EH (cell line): ENCODE measurements at regions not wholly inside any gene's neighbourhood (a gene's known extent, or its start where the extent isn't known, plus 50 kb on each side); places are given as distances from the start of the nearest gene placed in this dataset.

ENCODE experiments used
- DNase-seq: peaks from one replicate; pipeline ENCODE4 v3.0.0-alpha.2; 2015; ENCODE audit warnings: low read depth

DNA sequence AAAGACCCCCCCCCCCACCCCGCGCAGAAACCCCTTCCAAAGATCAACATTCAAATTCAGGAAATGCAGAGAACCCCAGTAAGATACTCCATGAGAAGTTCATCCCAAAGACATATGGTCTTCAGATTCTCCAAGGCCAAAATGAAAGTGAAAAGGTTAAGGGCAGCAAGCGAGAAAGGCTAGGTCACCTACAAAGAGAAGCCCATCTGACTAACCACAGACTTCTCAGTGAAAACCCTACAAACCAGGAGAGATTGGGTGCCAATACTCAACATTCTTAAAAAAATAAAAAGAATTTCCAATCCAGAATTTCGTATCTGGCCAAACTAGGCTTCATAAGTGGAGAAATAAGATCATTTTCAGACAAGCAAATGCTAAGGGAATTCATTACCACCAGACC, 175.2 kb downstream of the RND3 start:
- no peak for DNase-seq

DNA sequence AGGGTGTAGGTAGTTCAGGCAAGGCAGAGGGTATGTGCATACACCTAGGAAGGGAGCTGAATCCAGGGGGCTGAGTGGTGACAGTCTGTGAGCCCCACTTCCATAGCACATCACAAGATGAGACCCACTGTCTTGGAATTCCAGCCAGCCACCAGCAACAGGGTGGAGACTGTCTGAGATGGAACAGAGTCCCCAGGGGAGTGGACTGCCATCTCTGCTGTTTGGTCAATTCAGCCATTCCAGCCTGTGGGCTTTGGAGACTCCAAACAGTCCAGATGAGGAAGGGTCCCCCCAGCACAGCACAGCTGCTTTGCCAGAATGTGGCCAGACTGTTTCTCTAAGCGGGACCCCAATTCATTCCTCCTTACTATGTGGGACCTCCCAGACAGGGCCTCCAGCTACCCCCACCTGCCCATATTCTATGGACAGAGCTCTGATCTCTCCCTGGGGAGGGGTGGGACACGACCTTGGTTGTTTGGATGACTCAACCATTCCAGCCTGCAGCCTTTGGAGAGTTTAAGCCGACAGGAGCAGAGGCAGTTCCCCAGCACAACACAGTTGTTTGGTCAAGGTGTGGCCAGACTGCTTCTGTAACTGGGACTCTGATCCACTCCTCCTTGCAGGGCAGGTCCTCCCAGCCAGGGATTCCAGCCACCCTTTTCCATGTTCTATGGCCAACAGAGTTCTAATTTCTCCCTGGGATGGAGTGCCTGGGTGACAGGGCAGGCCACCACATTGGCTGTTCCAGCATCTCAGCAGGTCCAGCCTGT, 178.0 kb downstream of the RND3 start:
- DNase-seq, result no peak

DNA sequence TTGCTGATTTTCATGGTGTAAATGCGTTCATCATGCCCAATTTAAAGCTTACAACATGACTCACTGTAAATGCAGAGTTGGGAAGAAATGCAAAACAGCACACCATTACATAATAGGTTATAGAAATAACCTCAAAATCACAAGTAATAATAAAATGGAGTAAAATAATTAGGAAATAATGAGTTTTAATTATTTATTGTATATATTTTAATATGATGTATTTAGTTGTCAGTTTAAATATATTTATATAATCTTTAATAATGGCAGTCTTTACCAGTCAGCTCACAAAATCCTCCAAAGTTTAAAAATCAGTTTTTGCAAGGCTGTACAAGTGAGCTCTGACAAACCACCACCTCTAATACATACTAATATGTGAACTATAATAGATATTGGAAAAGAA, 180.2 kb downstream of the RND3 start:
- DNase-seq, result no peak

DNA sequence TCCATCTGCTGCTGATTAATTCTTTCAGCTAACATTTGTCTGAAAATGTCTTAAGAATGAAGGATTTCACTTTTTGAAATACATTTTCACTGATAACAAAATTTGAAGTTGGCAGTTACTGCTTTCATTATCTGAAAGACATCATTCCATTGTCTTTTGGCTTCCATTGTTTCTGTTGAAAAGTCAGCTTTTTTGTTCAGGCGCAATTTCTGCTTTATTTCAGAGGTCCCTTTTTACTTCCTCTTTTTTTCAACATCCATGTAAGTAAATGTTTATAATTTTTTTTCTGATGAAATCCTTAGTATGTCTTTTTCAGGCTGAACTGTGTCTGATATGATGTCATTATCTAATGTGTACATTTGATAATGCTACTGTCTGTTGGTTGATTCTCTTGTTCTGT, 184.2 kb downstream of the RND3 start:
- no peak for DNase-seq

DNA sequence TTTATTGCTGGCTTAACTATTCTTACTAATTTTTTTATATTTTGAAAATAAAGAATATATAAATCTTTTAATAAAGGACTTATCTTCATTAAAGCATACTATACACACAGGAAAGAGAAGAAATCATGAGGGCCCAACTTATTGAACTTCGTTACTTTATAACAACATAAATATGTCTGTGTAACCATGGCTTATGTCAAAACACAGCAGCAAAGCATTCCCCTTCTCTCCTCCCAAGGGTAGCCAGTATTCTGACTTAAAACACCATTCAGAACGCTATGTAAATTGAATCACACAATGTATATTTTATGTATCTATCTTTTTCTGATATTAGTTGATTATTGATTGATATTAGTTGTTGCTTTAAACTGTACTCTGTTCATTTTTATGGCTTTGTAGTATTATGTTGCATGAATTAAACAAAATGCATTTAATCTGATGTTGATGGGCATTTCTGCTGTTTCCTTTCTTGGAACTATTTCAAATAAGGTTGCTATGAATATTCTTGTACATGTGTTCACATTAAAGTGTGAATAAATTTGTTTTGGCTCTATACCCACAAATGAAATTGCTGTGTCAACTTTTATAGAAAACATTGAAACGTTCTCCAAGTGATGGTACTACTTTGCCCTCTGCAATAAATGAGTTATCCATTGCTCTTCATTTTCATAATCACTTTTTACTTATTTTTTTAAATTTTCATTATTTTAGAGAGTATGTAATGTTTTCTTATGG, 188.7 kb downstream of the RND3 start:
- no peak for DNase-seq

DNA sequence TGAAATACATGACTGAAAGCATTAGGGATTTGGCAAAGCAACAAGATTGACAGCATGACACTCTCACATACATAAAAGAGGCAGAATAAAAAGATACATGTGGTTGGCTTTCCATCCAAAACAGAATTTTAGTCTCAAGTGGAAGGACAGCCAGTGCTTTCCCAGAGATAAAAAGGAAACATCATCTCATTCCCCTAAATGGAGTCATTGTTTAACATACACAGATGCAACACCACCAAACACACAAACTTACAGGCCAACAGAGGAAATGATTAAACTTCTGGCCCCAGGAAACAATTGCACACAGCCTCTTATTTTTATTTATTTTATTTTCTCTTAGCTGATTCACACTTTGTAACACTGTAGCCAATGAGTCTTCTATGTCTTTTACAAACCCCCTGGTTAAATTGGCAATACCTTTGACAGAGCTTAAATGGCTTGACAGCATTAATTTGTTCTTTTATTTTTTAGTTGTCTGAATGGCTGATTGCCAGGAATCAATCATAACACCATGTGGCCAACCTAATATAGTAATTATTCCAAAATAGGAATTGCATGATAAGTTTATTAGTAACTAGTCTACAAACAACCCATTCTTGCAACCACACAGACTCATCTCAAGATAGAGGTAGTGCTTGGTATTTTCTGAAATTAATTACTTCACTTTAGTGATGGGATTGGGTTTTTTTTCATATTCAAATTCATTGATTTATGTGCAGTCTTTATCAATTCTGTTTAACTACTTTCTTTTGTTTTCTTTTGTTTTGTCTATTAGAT, 190.5 kb downstream of the RND3 start:
- DNase-seq, result peak; percentile 74

DNA sequence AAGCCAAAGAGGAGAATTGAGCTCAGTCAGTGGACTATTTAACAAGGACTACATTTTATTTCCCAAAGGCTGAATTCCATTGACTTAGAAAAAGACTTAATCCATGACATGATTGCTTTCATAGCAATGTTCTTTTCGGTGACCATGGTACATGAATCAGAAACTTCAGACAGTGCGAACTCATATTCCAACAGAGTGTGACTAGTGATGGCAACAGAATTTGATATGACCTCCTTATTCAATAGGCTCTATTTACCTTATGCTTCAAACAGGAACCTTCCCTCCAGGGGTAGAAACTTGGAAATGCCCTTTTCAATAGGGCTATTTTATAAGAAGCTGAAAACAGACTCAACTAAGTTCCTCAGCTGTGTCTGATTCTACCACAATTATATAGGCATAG, 191.9 kb downstream of the RND3 start:
- no peak for DNase-seq

DNA sequence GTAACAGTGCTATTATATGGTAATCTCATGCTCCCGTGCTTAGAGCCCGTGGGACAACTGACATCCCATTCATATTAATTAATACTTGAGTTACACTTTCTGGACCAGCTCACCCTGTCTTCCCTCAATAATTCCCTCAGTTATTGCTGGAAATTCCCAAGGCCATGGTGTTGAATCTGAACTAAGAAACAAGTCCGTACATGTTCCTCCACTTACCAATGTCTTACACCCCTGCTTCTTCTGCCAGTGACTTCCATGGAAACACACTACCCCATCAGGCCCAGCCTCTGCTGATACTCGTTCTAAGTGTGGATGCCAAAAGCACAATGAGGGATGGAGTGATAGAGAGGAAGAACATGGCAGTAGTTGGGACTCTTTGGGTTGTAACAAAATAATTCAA, 193.7 kb downstream of the RND3 start:
- DNase-seq, result no peak

DNA sequence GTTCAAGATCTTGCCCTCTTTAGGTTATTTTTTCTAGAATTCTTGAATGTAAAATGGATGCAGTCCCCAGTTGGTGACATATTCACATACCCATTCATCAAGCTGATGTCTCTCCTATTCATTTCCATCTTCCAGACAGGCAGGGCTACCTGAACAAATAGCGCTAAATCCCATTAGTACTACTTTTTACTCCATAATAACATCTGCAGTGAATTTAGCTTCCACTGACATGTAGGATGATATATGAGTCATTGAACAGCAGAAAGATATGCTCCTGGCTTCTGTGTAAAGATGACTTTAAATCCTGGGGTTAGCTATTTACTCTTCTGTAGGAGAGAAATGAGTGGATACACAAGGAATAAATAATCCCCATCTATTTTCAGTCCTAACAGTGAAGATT, 194.7 kb downstream of the RND3 start:
- DNase-seq, result peak; percentile 42

DNA sequence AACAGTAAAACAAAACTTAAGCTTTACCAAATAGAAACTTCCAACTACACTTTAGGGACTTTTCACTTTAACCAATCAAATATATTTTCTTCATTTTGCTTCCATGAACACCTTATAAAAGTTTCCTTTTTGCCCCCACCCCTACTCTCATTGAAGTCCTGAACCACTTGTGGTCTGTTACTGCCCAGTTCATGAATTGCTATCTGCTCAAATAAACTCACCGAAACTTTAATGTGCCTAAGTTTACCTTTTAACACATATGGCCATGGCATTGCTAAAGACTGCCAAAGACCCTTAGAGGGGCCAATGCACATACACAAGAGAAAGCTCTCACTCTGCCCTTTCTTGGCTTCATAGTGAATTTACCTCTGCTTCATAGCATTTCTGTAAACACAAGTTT, 195.3 kb downstream of the RND3 start:
- DNase-seq, result no peak

DNA sequence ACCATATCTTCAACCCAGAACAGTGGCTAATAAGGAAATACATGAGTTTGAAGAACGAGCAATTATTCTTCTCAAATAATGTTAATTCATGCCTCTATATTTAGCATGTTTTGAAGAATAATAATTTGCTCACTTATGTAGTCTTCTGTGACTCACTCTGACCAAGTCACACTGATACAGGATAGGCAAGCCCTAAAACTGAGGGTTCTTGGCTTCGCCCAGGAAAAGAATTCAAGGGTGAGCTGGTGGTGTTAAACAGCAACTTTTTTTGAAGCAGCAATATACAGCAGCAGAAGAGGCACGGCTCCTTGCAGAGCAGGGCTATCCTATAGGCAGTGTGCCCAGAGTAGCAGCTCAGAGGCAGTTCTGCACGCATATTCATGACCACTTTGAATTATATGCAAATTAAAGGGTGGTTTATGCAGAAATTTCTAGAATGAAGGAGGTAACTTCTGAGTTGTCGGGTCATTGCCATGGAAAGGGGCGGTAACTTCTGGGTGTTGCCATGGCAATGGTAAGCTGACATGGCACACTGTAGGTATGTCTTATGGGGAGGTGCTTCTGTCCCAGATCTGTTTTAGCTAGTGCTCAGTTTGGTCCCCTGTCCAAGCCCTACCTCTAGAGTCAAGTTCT, 200.6 kb downstream of the RND3 start:
- peak; percentile 19 for DNase-seq

DNA sequence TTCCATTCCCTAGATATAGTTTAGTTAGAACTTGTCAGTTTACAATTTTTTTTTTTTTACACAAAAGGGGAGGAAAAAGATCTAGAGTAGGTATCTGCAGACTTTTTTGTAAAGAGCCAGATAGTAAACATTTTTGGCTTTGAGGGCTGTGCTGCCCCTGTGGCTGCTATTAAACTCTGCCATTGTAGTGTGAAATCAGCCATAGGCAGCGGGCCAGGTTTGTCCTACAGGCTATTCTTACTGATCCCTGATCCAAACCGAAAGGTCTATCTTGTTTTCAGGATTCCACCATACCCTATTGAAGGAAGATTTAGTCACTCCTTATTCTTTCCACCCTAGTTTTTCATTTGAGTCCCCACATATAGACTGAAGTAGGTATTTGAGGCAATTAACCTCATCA, 203.4 kb downstream of the RND3 start:
- no peak for DNase-seq

DNA sequence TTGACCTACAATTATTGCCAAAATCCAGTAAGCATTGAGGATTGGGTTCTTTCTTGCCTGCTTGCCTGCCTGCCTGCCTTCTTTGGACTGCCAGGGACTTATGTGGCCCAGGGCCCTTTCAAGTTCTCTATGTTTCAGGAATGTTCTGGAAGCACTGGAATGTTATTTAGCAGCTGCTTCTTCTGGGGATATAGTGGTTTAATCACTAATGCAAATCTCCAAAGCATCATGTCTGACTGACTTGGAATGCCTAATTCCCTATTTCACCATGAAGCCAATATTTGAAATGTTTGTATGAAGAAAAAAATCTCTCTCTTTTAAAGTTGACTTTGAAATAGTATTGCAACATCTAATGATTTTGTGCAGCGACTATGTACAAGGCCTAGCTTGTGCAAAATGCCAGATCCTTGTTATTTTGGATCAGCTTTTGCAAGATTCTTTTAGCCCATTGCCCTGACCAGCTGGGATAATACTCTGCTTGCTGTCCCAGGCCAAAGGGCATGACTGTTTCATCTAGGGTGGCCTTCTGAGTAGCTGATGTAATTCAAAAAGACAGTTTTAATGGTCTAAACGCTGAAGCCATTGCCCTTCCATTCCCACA, 204.6 kb downstream of the RND3 start:
- peak; percentile 85 for DNase-seq

DNA sequence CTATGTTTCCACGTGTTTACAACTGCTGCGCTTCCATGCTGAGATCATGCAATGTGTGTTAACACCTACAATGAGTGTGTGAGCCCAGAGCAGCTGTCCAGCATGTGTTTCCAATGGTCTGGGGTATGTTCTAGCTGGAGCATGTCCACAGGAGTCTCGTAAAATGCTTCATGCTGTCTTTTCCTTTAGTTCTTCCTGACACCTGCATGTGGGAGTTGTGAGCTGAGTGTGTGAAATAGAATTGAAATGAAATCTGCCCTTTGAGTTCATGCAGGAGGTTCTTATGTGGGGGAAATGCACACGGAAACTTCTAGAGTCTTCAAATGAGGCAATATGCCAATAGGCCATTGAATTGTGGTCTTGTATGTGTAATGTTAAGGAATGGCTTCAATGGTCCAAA, 205.1 kb downstream of the RND3 start:
- DNase-seq, result no peak

DNA sequence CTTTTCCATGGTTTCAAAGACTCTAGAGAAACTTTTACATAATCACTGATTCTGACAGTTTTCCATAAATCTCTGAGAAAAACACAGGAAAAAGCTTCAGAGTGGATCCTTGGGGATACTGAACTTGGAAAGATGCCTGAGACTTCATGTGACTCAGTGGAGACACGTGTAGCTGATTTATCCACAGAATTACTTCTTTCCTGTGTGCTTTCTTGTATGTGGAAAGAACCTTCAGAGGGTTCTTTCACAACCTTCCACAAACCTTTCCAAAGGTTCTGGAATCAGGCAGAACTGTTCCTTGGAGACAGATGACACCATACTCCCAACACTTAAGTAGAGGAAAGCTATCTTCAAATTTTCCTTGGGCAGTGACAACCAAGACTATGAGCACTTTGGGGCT, 207.2 kb downstream of the RND3 start:
- peak; percentile 87 for DNase-seq

DNA sequence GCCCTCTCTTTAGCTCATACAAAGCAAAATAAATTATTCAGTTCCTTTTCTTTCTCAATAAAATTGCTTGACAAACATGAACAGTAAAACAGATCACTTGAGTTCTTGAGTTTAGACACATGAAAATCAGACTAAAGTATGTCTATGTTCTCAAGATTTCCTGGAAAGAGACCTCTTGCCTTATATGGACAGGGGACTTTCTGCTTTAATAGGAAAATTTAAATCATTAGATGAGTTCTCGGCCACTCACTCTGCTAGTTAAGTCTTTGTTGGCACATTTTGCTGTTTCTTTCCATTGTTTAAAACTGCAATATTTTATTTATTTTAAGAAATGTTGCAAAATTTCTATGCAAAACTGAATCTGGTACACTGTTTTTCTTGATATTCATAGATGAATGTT, 207.8 kb downstream of the RND3 start:
- DNase-seq, result no peak

DNA sequence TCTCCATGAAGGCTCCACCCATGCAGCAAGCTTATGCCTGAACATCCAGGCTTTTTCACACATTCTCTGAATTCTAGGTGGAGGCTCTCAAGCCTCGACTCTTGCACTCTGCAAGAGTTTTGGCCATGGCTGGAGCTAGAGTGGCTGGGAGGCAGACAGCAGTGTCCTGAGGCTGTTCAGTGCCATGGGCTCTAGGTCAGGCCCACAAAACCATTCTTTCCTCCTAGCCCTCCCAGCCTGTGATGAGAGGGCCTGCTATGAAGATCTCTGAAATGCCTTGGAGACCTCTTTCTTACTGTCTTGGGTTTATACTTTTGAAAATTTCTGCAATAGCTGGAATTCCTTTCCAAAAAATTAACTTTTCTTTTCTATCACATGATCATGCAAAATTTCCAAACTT, 210.7 kb downstream of the RND3 start:
- no peak for DNase-seq

DNA sequence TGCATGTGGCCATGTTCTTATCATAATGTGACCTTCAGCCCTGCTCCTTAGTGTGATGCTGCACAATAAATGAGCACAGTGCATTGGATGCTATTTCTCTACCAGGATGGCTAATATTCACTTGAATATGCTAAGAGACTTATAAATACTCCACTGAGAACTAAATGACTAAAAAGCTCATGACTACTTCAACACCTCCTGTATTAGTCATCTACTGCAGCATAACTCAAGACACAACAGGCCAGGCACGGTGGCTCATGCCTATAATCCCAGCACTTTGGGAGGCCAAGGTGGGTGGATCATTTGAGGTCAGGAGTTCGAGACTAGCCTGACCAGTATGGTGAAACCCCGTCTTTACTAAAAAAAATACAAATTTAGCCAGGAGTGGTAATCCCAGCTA, 213.4 kb downstream of the RND3 start:
- DNase-seq, result peak; percentile 42

DNA sequence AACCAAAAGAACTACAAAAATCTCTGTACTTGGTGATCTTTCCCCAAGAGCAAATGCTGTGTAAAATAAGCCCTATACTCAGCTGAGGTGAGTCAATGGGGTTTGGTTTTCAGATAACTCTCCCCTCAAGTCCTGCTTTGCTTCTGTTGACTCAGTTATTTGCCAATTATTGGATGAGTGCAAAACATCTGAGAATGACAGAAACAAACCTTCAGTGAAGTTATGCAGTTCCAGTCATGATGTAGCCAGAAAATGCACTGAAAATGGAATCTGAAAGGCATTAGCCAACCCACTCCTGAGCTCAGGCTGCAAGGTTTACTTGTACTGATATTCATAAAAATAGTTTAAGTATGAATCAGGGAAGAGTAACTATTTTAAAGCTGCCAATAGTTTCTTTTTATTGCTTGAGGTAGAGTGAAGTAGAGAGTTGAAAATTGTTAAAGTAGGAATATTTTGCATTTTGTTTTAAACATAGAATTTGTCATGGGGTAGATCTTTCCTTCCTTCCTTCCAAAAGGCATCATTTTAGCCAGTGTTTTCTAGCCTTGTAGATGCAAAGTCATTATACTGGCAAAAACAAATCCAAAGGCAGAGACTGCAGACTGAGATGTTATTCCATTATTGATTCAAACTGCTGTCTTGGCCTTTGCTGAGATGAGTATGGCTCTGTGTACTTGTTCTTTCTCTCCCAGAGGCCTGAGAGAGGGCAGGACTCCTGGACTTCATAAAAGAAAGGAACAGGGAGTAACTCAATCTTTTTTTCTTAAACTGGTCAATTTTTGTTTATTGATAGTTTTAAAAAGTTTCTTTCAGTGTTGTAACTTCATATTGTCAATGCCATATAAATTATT, 215.3 kb downstream of the RND3 start:
- DNase-seq, result peak; percentile 87

DNA sequence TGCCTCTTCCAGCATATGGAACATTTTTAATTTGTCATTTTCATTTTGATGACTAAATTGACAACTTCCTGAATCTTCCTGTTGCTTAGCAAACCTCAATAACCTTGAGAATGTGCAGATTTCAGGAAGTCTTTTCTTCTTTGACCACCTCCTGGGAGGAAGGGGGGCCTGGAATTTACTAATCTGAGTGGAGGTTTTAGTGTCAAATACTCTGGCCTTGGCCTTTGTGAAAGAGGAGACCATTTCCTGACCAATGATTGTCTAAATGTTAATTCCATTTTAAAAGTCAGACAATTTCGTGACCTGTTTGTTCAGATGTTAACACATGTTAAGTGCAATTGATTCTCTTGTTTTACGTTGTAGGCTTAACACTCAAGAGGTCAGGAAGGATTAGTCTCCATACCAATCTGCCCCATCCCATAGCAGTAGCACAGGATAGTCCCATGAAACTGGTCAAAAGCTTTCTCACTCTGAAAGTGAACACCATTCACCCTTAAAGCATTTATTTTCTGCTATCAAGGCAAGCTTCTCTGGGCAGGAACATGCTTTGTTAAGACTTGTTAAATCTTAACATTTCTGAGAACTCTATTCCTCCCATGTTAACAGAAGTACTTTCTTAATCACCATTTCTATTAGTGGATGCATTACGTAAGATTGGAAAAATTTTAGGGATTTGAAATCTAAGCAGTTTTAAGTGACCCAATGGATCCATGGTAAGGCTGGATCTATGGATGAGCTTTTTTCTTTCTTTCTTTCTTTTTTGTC, 219.6 kb downstream of the RND3 start:
- DNase-seq, result peak; percentile 33
